Neuronal stem cell (in vitro differentiated cells): ENCODE measurements at regions not wholly inside any gene's neighbourhood (a gene's known extent, or its start where the extent isn't known, plus 50 kb on each side); places are given as distances from the start of the nearest gene placed in this dataset.

ENCODE experiments used
- DNase-seq: peaks from one replicate; pipeline ENCODE4 v3.0.0-alpha.2; 2013; ENCODE audit warnings: low spot score
- H2AFZ ChIP-seq: one replicate; pipeline ENCODE4 v1.6.1; 2013; ENCODE audit warnings: mild to moderate bottlenecking, low read length, inconsistent platforms
- H2AK5ac ChIP-seq: 2 replicates; pipeline ENCODE4 v1.6.1; 2013; ENCODE audit warnings: low read depth, mild to moderate bottlenecking, inconsistent platforms, low read length, moderate library complexity, mixed read lengths
- H2BK120ac ChIP-seq: 2 replicates; pipeline ENCODE4 v1.6.1; 2013; ENCODE audit warnings: low read depth, mild to moderate bottlenecking, inconsistent platforms, low read length, moderate library complexity, mixed read lengths
- H2BK12ac ChIP-seq: one replicate; pipeline ENCODE4 v1.6.1; 2013; ENCODE audit warnings: low read length, inconsistent platforms
- H2BK15ac ChIP-seq: 2 replicates; pipeline ENCODE4 v1.6.1; 2013; ENCODE audit warnings: mild to moderate bottlenecking, low read length, inconsistent platforms, mixed read lengths
- H2BK5ac ChIP-seq: one replicate; pipeline ENCODE4 v1.6.1; 2013; ENCODE audit warnings: inconsistent platforms, mild to moderate bottlenecking, low read length, moderate library complexity
- H3K14ac ChIP-seq: one replicate; pipeline ENCODE4 v1.6.1; 2013; ENCODE audit warnings: low read length, inconsistent platforms
- H3K18ac ChIP-seq: 2 replicates; pipeline ENCODE4 v1.6.1; 2013; ENCODE audit warnings: low read length, inconsistent platforms
- H3K23ac ChIP-seq: 2 replicates; pipeline ENCODE4 v1.6.1; 2013; ENCODE audit warnings: low read depth, mild to moderate bottlenecking, mixed read lengths, low read length, inconsistent platforms; ENCODE audit not compliant: poor library complexity
- H3K27ac ChIP-seq: replicated peaks from 3 replicates; pipeline ENCODE4 v1.5.1; 2013; ENCODE audit warnings: low read length, inconsistent platforms
- H3K27me3 ChIP-seq, 3 experiments: 2 replicates each; pipeline ENCODE4 v1.6.1; 2013; ENCODE audit warnings: low read length in 3 of 3, mild to moderate bottlenecking in 2 of 3, inconsistent platforms in 1 of 3, low read depth in 1 of 3, mixed read lengths in 1 of 3, moderate library complexity in 1 of 3; ENCODE audit not compliant: control insufficient read depth in 3 of 3, insufficient read depth in 3 of 3
- H3K36me3 ChIP-seq, 2 donors: replicated peaks in 1 of 2; 2 replicates each; pipeline ENCODE4 v1.6.1; 2013; ENCODE audit warnings: low read length in 2 of 2; ENCODE audit not compliant: control insufficient read depth in 2 of 2, insufficient read depth in 2 of 2
- H3K4ac ChIP-seq: 2 replicates; pipeline ENCODE4 v1.6.1; 2013; ENCODE audit warnings: inconsistent platforms, mild to moderate bottlenecking, low read length, moderate library complexity
- H3K4me1 ChIP-seq, 2 donors: 1 replicate in 1 of 2; 2 replicates in 1 of 2; pipeline ENCODE4 v1.6.1; 2013; ENCODE audit warnings: low read length in 2 of 2, low read depth in 1 of 2; ENCODE audit not compliant: control insufficient read depth in 2 of 2, insufficient read depth in 1 of 2
- H3K4me2 ChIP-seq: one replicate; pipeline ENCODE4 v1.6.1; 2013; ENCODE audit warnings: mild to moderate bottlenecking, low read length, inconsistent platforms; ENCODE audit not compliant: insufficient read depth, poor library complexity, severe bottlenecking
- H3K4me3 ChIP-seq, 2 donors: 2 replicates each; pipeline ENCODE4 v1.5.1; 2013; ENCODE audit warnings: low read length in 2 of 2, mild to moderate bottlenecking in 2 of 2, inconsistent platforms in 1 of 2, moderate library complexity in 1 of 2
- H3K79me1 ChIP-seq: one replicate; pipeline ENCODE4 v1.6.1; 2013; ENCODE audit warnings: low read depth, mild to moderate bottlenecking, inconsistent platforms, low read length, moderate library complexity
- H3K9ac ChIP-seq: one replicate; pipeline ENCODE4 v1.6.1; 2013; ENCODE audit warnings: mild to moderate bottlenecking, low read depth, low read length, inconsistent platforms; ENCODE audit not compliant: poor library complexity
- H3K9me3 ChIP-seq, 2 donors: replicated peaks in 1 of 2; 2 replicates each; pipeline versions ENCODE3 to v1.6.1; 2013; ENCODE audit warnings: low read length in 2 of 2, mild to moderate bottlenecking in 2 of 2, inconsistent platforms in 1 of 2, low read depth in 1 of 2, mixed read lengths in 1 of 2, moderate library complexity in 1 of 2; ENCODE audit not compliant: control insufficient read depth in 2 of 2, insufficient read depth in 1 of 2
- H4K8ac ChIP-seq: one replicate; pipeline ENCODE4 v1.6.1; 2013; ENCODE audit warnings: low read depth, mild to moderate bottlenecking, inconsistent platforms, low read length, moderate library complexity
- H4K91ac ChIP-seq: one replicate; pipeline ENCODE4 v1.6.1; 2013; ENCODE audit warnings: low read length, low read depth, mild to moderate bottlenecking, inconsistent platforms; ENCODE audit not compliant: poor library complexity
- WGBS, 2 donors: extraction: QIAGEN DNeasy Blood & Tissue Kit; methylation state at CpG; one replicate each; pipeline ENCODE4 v1.1.7; 2013; ENCODE audit warnings: missing lambda C conversion rate in 2 of 2, mixed read lengths in 1 of 2; ENCODE audit not compliant: insufficient read length in 2 of 2, insufficient replicate concordance in 1 of 2; ENCODE audit errors: extremely low coverage in 2 of 2; 5-methylcytosine and 5-hydroxymethylcytosine counted together

GRCh38 chr13:33372251-33372919 is 86.8 kb upstream of the STARD13 start:
- no peak overlapping the region for H3K4ac ChIP-seq
- no peak overlapping the region for H2BK120ac ChIP-seq

DNA sequence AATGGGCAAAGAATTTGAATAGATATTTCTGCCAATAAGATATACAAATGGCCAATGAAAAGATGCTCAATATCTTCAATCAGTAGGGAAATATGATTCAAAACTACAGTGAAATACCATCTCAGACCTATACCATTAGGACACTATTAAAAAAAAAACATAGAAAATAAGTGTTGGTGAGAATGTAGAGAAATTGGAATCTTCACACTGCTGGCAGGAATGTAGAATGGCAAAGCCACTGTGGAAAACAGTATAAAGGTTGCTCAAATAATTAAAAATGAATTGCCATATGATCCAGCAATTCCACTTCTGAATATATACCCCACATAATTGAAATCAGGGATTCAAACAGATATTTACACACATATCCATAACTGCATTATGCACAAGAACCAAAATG is 88.1 kb upstream of the STARD13 start:
- Histone ChIP-seq H3K4ac (no peak overlapping the region), H2BK120ac (no peak overlapping the region), H3K9me3 (no peaks in the 10 kb centered on the region), H3K27me3 (no peaks in the 10 kb centered on the region), H2BK5ac (no peak overlapping the region), H3K9ac (no peak overlapping the region), H3K27ac (no peak overlapping the region), H3K14ac (no peak overlapping the region), H2AFZ (no peak overlapping the region), H3K23ac (no peak overlapping the region), H2AK5ac (no peak overlapping the region), H3K4me3 (no peak overlapping the region), H4K91ac (no peak overlapping the region), H2BK15ac (no peak overlapping the region), H3K36me3 (no peaks in the 10 kb centered on the region), H3K4me1 (no peaks in the 10 kb centered on the region), H2BK12ac (no peak overlapping the region), H4K8ac (no peak overlapping the region), H3K18ac (no peak overlapping the region), H3K79me1 (no peaks in the 10 kb centered on the region), H3K4me2 (no peak overlapping the region)
- DNase-seq = no peak

More at GRCh38 chr13:33372251-33372919, 86.8 kb upstream of the STARD13 start:
- Histone ChIP-seq H2BK12ac (no peak overlapping the region), H3K4me1 (no peaks in the 10 kb centered on the region), H4K8ac (no peak overlapping the region), H4K91ac (no peak overlapping the region), H3K4me3 (no peak overlapping the region), H3K4me2 (no peak overlapping the region), H2BK15ac (no peak overlapping the region), H3K27ac (no peak overlapping the region), H3K9me3 (no peaks in the 10 kb centered on the region), H3K23ac (no peak overlapping the region), H2AK5ac (no peak overlapping the region), H3K27me3 (no peaks in the 10 kb centered on the region), H2BK5ac (no peak overlapping the region), H3K79me1 (no peaks in the 10 kb centered on the region), H2AFZ (no peak overlapping the region), H3K18ac (no peak overlapping the region), H3K36me3 (no peaks in the 10 kb centered on the region), H3K14ac (no peak overlapping the region), H3K9ac (no peak overlapping the region)
- no peak for DNase-seq
- no CpG with 5 or more reads among the region's 4 CpGs for WGBS, 2 donors

DNA sequence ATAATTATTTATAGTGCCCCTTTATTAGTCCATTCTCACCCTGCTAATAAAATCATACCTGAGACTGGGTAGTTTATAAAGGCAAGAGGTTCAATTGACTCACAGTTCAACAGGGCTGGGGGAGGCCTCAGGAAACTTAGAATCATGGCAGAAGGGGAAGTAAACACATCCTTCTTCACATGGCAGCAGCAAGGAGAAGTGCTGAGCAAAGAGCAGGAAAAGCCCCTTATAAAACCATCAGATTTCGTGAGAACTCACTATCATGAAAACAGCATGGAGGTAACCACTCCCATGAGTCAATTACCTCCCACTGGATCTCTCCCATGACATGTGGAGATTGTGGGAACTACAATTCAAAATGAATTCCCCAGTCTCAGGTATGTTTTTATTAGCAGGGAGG is 89.9 kb upstream of the STARD13 start:
- Histone ChIP-seq H2BK12ac (no peak overlapping the region), H2BK120ac (no peak overlapping the region), H3K4me1 (no peaks in the 10 kb centered on the region), H3K4me3 (no peak overlapping the region), H4K91ac (no peak overlapping the region), H2BK5ac (no peak overlapping the region), H3K36me3 (no peaks in the 10 kb centered on the region), H3K79me1 (no peaks in the 10 kb centered on the region), H3K4me2 (no peak overlapping the region), H3K27ac (no peak overlapping the region), H3K27me3 (no peaks in the 10 kb centered on the region), H3K9ac (no peak overlapping the region), H2AK5ac (no peak overlapping the region), H3K23ac (no peak overlapping the region), H3K9me3 (no peaks in the 10 kb centered on the region), H3K4ac (no peak overlapping the region), H4K8ac (no peak overlapping the region), H3K18ac (no peak overlapping the region), H2BK15ac (no peak overlapping the region), H2AFZ (no peak overlapping the region), H3K14ac (no peak overlapping the region)
- no CpG with 5 or more reads among the region's 1 CpG for WGBS, 2 donors
- no peak for DNase-seq

GRCh38 chr13:33376212-33376611 is 90.7 kb upstream of the STARD13 start:
- WGBS, 2 donors = no CpG with 5 or more reads among the region's 1 CpG

More at GRCh38 chr13:33376212-33376611, 90.7 kb upstream of the STARD13 start:
- H3K9me3 ChIP-seq = no peaks in the 10 kb centered on the region
- no peak overlapping the region for H3K4me2 ChIP-seq
- no peak overlapping the region for H2BK15ac ChIP-seq
- H4K8ac ChIP-seq = no peak overlapping the region
- no peak overlapping the region for H2AFZ ChIP-seq
- no peaks in the 10 kb centered on the region for H3K79me1 ChIP-seq
- H3K4ac ChIP-seq = no peak overlapping the region
- no peaks in the 10 kb centered on the region for H3K4me1 ChIP-seq
- no peak overlapping the region for H3K9ac ChIP-seq
- H3K4me3 ChIP-seq = no peak overlapping the region
- no peak overlapping the region for H4K91ac ChIP-seq
- no peak overlapping the region for H3K14ac ChIP-seq
- no peak overlapping the region for H2BK12ac ChIP-seq
- no peak overlapping the region for H2AK5ac ChIP-seq
- H2BK5ac ChIP-seq = no peak overlapping the region
- no peak overlapping the region for H3K23ac ChIP-seq
- no peaks in the 10 kb centered on the region for H3K36me3 ChIP-seq
- H3K27me3 ChIP-seq = no peaks in the 10 kb centered on the region
- no peak overlapping the region for H3K18ac ChIP-seq
- no peak for DNase-seq
- H2BK120ac ChIP-seq = no peak overlapping the region
- no peak overlapping the region for H3K27ac ChIP-seq
